OCI-LY3 (cell line): ENCODE measurements at regions not wholly inside any gene's neighbourhood (a gene's known extent, or its start where the extent isn't known, plus 50 kb on each side); places are given as distances from the start of the nearest gene placed in this dataset.

Experiments
- H2AFZ ChIP-seq: fragments of 200-600, 300-600 bp; shearing (Covaris generic); 2 replicates; pipeline ENCODE4 v1.6.0; 2014; ENCODE audit warnings: antibody characterized with exemption, low read depth, low read length
- H3K27ac ChIP-seq: fragments of 200-600, 300-600 bp; sonication (generic); 2 replicates; pipeline ENCODE4 v1.5.1; 2014; ENCODE audit warnings: mild to moderate bottlenecking, low read length, moderate library complexity, mixed read lengths
- H3K27me3 ChIP-seq: fragments of 200-600, 300-600 bp; sonication (generic); 2 replicates; pipeline ENCODE4 v1.6.1; 2014; ENCODE audit warnings: low read depth, low read length, mixed read lengths
- H3K36me3 ChIP-seq: fragments of 200-600, 300-600 bp; sonication (generic); replicated peaks from 2 replicates; pipeline ENCODE3; 2014; ENCODE audit warnings: low read depth, low read length, mixed read lengths
- H3K4me1 ChIP-seq: fragments of 300-600, 200-600 bp; sonication (generic); 2 replicates; pipeline ENCODE4 v1.6.1; 2014; ENCODE audit warnings: low read length, mixed read lengths
- H3K4me2 ChIP-seq: fragments of 200-600, 300-600 bp; sonication (generic); 2 replicates; pipeline ENCODE4 v1.6.1; 2014; ENCODE audit warnings: low read length, mixed read lengths
- H3K4me3 ChIP-seq: fragments of 300-600, 200-600 bp; sonication (generic); 2 replicates; pipeline ENCODE4 v1.5.1; 2014; ENCODE audit warnings: antibody characterized with exemption, mild to moderate bottlenecking, low read length, moderate library complexity
- H3K79me2 ChIP-seq: fragments of 300-600, 200-600 bp; shearing (Covaris generic); 2 replicates; pipeline ENCODE4 v1.6.1; 2014; ENCODE audit warnings: mild to moderate bottlenecking, low read length, mixed read lengths
- H3K9ac ChIP-seq: fragments of 300-600, 200-600 bp; shearing (Covaris generic); 2 replicates; pipeline ENCODE4 v1.6.0; 2014; ENCODE audit warnings: mild to moderate bottlenecking, low read length, moderate library complexity
- H3K9me3 ChIP-seq: fragments of 200-600, 300-600 bp; shearing (Covaris generic); 2 replicates; pipeline ENCODE4 v1.6.1; 2014; ENCODE audit warnings: low read length, mixed read lengths; ENCODE audit not compliant: insufficient read depth
- H4K20me1 ChIP-seq: fragments of 200-600, 300-600 bp; sonication (generic); 2 replicates; pipeline ENCODE4 v1.6.1; 2016; ENCODE audit warnings: low read length, mixed read lengths; ENCODE audit not compliant: insufficient read depth
- EZH2phosphoT487 ChIP-seq: fragments of 200-600 bp; shearing (Covaris generic); IDR thresholded peaks from 2 replicates; pipeline ENCODE4 v1.6.1; 2018; ENCODE audit warnings: antibody characterized with exemption, mixed run types, low read depth
- TF ChIP-seq, protein P1 (sequence below): fragments of 200-600, 300-600 bp; sonication (generic); IDR thresholded peaks from 2 replicates; pipeline ENCODE4 v1.5.1; 2014; ENCODE audit warnings: antibody characterized with exemption, low read length, low read depth

GRCh38 chr4:33369446-33369845 is 2649.3 kb downstream of the PCDH7 start:
- no peaks in the 10 kb centered on the region for H4K20me1 ChIP-seq
- no peak overlapping the region for H3K4me3 ChIP-seq
- H3K4me1 ChIP-seq, result no peaks in the 10 kb centered on the region
- no peak overlapping the region for H3K4me2 ChIP-seq
- no peaks in the 10 kb centered on the region for H3K9me3 ChIP-seq
- H3K79me2 ChIP-seq, result no peaks in the 10 kb centered on the region
- H3K27ac ChIP-seq, result no peak overlapping the region
- no peak overlapping the region for H2AFZ ChIP-seq
- no peak for TF ChIP-seq EZH2phosphoT487
- TF ChIP-seq, protein P1, sequence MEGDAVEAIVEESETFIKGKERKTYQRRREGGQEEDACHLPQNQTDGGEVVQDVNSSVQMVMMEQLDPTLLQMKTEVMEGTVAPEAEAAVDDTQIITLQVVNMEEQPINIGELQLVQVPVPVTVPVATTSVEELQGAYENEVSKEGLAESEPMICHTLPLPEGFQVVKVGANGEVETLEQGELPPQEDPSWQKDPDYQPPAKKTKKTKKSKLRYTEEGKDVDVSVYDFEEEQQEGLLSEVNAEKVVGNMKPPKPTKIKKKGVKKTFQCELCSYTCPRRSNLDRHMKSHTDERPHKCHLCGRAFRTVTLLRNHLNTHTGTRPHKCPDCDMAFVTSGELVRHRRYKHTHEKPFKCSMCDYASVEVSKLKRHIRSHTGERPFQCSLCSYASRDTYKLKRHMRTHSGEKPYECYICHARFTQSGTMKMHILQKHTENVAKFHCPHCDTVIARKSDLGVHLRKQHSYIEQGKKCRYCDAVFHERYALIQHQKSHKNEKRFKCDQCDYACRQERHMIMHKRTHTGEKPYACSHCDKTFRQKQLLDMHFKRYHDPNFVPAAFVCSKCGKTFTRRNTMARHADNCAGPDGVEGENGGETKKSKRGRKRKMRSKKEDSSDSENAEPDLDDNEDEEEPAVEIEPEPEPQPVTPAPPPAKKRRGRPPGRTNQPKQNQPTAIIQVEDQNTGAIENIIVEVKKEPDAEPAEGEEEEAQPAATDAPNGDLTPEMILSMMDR, result no peak
- no peaks in the 10 kb centered on the region for H3K36me3 ChIP-seq
- no peaks in the 10 kb centered on the region for H3K27me3 ChIP-seq
- no peak overlapping the region for H3K9ac ChIP-seq

DNA sequence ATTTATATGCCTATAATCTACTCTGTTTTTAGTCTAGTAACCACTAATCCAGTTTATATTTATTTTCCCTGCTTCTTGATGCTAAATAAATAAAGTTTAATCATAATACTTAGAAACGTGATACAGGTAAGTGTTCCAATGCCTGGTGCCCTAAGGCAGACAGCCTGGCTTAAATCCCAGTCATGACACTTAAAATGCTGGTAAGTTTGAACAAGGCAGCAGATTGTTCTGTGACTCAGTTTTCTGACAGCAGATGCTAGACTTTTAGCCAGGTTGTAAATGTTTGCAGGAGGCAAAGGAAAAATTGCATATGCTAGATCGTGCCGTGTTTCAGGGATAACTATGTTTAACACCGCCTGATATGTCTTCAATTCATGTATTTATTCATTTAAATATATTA is 2661.6 kb downstream of the PCDH7 start:
- H3K36me3 ChIP-seq, result no peaks in the 10 kb centered on the region
- peaks cover 5% of the 10 kb centered on the region; the same call in 1 of the 2 replicates for H3K9me3 ChIP-seq
- H3K9ac ChIP-seq, result no peak overlapping the region
- no peaks in the 10 kb centered on the region for H3K79me2 ChIP-seq
- H2AFZ ChIP-seq, result no peak overlapping the region
- H3K27me3 ChIP-seq, result no peaks in the 10 kb centered on the region
- H4K20me1 ChIP-seq, result no peaks in the 10 kb centered on the region
- H3K4me1 ChIP-seq, result no peaks in the 10 kb centered on the region
- TF ChIP-seq, protein P1, result no peak
- TF ChIP-seq EZH2phosphoT487, result no peak
- H3K4me3 ChIP-seq, result no peak overlapping the region
- H3K27ac ChIP-seq, result no peak overlapping the region
- no peak overlapping the region for H3K4me2 ChIP-seq

DNA sequence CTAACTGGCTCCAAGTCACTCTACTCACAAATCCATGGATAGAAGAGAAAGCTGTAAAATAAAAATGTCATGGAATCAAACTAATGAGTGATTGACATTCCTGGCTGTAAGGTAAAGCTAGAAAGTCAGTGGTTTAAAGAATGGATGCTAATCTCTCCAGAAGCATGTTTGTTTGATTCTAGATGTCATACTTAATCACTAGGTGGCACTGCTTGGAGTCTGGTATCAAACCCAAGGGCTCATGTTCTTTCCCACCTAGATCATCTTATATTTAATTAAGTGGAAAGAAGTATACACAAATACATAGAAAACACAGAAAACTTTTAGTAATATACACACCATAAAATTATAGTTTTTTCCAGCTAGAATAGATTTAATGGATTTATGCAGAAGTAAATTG is 2666.6 kb downstream of the PCDH7 start:
- Histone ChIP-seq H3K79me2 (no peaks in the 10 kb centered on the region), H3K27ac (no peak overlapping the region), H3K36me3 (no peaks in the 10 kb centered on the region), H3K4me1 (no peaks in the 10 kb centered on the region), H3K4me2 (no peak overlapping the region), H4K20me1 (no peaks in the 10 kb centered on the region), H2AFZ (no peak overlapping the region), H3K4me3 (no peak overlapping the region), H3K9ac (no peak overlapping the region), H3K27me3 (no peaks in the 10 kb centered on the region), H3K9me3 (peaks cover 5% of the 10 kb centered on the region; the same call in 1 of the 2 replicates)
- TF ChIP-seq EZH2phosphoT487, result no peak
- TF ChIP-seq, protein P1, result peak; percentile 54

DNA sequence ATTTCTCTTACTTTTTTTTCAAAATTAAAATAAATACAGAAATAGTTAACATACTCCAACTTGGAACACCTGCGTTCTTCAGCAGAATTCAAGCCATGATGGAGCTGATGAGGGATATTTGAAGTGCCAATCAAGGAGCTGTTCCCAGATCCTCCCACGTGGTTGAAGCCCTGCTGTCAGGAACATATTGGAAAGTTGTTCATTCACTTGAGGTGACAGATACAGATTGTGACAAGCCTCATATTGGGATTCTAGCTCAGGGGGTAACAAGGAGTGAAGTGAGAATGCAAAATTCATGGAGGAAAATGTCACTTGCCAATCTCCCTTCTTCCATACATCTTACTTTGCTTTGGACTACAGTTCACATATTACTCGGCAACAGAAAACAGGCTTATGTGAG is 2670.8 kb downstream of the PCDH7 start:
- no peaks in the 10 kb centered on the region for H3K36me3 ChIP-seq
- H3K9me3 ChIP-seq, result no peaks in the 10 kb centered on the region
- H3K79me2 ChIP-seq, result no peaks in the 10 kb centered on the region
- H4K20me1 ChIP-seq, result no peaks in the 10 kb centered on the region
- no peaks in the 10 kb centered on the region for H3K4me1 ChIP-seq
- no peak overlapping the region for H3K9ac ChIP-seq
- TF ChIP-seq, protein P1, result no peak
- TF ChIP-seq EZH2phosphoT487, result no peak
- no peaks in the 10 kb centered on the region for H3K27me3 ChIP-seq
- H3K4me3 ChIP-seq, result no peak overlapping the region
- H3K4me2 ChIP-seq, result no peak overlapping the region
- H2AFZ ChIP-seq, result no peak overlapping the region
- no peak overlapping the region for H3K27ac ChIP-seq
